Renal cortical epithelial cell (primary cell): ENCODE measurements at regions not wholly inside any gene's neighbourhood (a gene's known extent, or its start where the extent isn't known, plus 50 kb on each side); places are given as distances from the start of the nearest gene placed in this dataset.

Experiments
- DNase-seq: peaks from one replicate; pipeline ENCODE4 v3.0.0-alpha.2; 2011; ENCODE audit warnings: low read depth

DNA sequence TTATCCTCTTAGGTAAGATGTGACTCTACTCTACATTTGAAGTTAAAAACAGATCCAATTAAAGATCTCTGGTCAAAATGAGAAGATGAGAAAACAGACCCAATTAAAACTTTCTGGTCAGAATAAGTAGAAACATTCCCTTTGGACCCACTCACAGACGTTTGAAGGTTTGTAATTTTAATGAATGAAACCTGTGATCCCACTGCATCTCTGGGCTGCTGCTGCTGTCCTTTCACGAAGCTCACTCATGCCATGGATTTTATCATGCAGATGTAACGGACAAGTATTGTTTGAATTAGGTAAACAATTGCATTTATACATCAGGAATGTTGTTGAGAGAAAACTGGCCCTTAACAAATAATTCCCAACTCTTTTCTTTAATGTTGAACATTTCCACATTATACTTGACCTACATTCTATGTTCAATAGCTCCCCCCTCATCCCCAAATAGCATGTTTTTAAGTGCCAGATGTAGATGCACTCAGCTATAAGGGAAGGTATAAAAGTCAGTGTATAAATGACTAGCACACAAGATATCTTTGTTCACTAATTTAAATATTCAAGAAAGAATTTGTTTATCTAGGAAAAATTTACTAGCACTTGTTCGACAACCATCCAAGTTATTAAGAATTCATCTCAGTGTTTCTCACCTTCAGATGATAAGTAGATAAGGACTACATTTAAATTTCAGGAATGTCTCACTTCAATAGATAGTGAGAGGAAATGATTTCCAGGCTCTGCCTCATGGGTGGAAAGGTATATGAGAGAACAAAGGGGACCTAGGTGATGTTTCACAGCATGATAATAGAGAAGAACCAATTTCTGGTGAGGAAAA is 202.3 kb upstream of the LMNTD1 start:
- DNase-seq: no peak

DNA sequence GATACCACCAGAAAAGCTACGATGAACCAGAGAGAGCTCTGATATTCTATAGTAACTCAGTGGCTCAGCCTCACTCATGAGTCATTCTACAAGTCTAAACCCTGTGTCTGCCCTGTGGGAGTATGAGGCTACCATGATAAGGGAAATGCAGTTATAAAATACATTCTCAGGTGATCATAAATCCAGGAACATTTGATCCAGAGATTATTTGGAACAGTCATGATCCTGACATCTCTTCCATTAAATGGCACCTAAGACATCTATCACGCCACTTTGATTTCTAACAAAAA is 202.6 kb upstream of the RASSF8 start:
- DNase-seq: no peak

DNA sequence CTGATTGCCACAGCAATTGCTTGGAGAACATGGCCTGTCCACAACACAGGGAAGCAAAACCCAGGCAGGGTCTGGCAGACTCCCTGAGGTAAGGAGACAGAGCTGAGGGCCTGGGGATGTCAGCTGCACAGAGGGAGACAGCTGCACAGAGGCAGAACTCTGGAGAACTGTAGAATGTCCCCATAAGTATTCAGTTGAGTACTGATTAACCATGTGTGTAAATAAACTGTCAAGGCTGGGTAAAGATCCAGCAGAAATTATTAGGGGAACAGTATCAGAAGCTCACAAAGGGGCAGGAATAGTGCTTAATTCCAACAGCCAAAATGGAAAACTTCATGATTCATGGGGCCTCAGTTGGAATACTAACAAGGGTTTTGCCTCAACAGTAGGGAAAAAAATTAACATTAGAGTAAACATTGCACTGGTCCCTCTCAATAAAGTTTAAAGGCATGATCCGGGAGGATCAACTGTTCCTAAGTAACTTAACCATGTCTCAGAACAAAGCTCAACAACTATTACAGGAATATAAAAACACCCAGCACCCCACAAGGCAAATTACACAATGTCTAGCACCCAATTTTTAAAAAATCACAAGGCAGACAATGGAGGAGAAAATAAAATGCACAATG is 201.3 kb upstream of the RASSF8 start:
- DNase-seq: peak; percentile 74

DNA sequence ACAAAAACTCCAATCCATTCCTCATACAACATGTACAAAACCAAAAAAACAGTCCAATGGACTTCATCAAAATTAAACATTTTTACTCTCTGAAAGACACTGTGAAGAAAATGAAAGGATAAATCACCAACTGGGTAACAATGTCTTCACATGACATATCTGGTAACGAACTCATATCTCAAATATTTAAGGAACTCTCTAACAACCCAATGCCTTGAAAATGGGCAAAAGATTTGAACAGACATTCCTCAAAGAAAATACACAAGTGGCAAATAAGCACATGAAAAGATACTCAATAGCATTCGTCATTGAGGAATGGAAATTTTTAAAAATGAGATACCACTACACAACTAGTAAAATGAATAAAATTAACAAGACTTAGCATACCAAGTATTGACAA is 198.7 kb upstream of the RASSF8 start:
- DNase-seq: no peak

DNA sequence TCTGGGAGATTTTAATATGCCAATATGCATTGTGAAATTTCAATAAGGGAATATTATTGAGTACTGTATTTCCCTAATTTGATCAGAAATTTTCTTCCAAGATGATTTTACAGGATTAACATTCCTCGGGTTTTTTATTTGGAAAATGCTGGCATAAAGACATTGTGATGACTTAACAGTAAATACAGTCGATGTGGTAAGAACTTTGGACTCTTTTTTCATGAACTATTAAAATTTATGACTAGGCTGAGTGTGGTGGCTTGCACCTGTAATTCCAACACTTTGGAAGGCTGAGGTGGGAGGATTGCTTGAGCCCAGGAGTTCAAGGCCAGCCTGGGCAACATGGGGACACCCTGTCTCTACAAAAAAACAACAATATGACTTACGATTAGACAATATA is 197.1 kb upstream of the RASSF8 start:
- DNase-seq: no peak

- peak; percentile 9 for DNase-seq
Measured at GRCh38 chr12:25764409-25764808, 194.1 kb upstream of the RASSF8 start.

DNA sequence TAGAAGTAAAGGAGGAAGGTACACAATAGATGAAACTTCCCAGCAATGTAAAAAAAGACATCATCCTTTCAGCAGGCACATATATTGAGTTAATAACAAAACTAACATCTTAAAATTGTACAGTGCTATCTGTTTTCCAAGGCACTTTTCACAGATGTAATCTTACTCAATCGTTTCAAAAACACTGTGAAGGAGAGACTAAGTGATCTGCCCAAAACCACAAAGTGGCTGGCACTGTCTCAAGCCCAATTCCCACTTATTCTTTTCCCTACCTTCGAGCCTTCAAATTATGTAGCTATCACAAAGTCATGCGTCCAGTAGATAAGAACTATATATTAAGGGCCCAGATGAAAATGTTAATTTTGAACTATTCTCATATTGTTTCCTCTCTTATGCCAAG is 193.6 kb upstream of the RASSF8 start:
- DNase-seq: no peak

DNA sequence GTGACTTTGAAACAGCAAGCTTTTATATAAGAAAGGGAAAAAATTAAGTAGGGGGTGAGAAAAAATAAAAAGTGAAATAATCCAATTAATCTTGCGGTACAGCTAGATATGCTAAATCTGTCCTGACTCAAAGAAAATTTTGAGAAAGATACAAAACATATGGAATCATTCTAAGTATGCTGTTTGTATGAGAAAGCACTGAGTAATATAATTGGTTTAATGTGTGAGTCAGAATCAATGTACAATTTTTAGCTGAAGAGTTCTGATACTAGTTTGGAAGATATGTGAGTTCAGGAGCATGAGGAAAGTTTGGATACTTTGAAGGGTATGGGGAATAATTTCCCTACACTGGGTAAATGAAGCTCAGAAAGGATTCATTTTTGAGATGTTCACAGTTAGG is 190.9 kb upstream of the RASSF8 start:
- no peak for DNase-seq

GRCh38 chr12:25768151-25768550 is 190.3 kb upstream of the RASSF8 start:
- no peak for DNase-seq

DNA sequence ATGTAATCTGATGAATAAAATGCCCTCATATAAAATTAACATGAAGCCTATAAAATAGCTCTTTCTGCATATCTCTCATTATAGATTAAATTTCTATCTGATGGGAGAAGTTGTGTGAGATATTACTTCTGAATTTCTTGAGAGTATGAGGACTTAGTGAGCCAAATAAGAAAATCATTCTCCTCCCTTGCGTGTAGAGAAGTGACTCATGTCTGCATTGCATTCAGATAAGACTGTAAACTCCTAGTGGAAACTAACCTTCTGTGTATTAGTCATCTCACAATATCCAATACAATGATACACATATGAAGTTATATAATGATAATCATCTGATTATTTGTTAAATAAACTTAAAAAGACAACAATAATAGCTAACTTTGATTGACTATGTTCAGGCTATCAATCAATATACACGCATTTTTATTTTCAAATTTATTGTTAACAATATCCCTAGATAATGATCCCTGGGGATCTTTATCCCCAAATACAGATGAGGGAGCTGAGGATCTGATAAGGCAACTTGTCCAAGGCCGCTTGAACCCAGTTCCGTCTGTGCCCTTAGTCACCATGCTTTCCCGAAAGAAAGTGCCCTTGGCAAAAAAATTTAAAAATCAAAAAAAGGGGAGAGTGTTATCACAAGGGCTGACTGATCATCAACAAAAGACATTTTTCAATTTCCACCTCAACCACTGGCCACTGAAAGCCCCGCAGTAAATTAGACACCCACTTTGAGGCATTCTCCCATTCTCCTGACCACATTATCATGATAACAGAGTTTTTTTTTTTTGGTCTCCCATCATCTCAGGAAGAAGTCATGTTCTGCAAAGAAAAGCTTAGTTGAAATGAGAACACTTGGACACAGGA is 189.2 kb upstream of the RASSF8 start:
- peak; percentile 88 for DNase-seq

DNA sequence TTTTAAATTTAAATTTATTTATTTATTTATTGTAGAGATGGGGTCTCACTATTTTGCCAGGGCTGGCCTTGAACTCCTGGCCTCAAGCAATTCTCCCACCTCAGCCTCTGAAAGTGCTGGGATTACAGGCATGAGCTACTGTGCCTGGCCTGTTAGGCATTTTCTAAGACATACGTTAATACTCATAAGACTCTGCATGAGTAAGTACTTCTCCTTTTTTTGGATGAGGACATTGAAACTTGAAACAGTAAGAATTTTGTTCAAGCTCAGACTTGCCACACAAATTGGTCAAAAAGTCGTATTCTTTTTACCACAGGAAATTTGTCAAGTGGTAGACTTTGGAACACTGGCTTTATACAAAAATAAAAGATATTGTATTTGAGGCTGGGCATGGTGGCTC is 187.4 kb upstream of the RASSF8 start:
- DNase-seq: no peak

DNA sequence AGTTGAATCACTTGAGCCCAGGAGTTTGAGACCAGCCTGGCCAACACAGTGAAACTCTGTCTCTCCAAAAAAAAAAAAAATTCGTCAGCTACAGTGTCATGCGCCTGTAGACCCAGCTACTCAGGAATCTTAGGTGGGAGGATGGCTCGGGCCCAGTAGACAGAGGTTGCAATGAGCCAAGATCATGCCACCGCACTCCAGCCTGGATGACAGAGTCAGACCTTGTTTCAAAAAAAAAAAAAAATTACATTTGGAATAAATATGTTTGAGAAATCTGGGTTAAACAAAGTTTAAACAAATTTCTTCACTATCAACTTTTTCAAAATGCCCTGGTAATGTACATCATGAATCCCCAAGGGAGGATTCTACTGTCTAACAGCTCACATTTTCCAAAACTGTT is 187.0 kb upstream of the RASSF8 start:
- no peak for DNase-seq

GRCh38 chr12:25775968-25776367 is 182.5 kb upstream of the RASSF8 start:
- peak; percentile 22 for DNase-seq

DNA sequence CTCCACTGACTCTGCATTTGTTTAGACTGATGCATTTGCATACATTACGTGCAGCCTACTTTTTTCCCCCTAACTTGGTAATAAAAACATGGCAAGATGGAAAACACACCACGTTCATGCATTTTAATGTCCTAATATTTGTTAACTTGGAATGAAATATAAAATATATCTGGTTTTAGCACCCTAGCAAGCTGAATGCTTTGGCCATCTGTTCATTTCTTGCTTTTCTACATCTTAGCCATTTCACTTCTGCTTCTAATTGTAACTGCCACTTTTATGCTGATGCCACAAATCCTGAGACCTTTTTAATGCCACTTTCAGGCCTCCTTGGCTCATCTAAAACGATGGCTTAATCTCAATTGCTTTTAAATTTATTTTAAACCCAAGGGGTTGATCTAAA is 177.7 kb upstream of the RASSF8 start:
- DNase-seq: no peak

DNA sequence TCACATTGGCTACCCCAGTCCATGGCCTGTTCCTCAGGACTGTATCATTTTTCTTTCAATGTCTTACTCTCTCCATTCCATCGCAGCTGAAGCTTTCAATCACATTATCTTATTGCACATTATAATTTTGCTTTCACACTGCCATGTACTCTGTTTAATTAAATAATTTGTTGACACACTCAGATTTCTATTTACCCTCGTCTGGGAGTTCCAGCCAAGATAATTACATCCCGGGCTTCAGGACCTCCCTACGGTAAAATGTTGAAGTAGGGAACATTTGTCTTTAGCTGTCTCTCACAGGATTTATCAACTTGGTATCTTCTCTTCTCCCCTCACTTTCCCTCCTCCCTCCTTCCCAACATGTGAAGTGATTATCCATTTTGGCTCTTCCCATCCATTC is 177.2 kb upstream of the RASSF8 start:
- DNase-seq: no peak

DNA sequence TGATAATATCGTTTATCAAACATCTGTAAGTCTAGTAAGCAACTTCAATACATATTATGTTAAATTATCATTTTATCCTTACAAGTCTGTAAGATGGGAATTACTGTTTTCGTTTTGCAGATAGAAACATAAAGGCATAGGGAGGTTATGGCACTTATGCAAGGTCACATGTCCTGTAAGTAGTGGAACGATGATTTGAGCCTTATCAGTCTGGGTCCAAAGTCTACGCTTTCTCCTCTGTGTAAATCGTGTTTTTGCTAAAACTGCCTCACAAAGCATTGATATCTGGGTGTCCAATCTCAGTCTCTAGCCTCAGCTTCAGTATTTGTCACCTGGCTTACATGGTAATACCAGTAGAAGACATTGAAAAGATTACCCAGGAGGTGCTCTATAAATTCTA is 174.9 kb upstream of the RASSF8 start:
- no peak for DNase-seq

DNA sequence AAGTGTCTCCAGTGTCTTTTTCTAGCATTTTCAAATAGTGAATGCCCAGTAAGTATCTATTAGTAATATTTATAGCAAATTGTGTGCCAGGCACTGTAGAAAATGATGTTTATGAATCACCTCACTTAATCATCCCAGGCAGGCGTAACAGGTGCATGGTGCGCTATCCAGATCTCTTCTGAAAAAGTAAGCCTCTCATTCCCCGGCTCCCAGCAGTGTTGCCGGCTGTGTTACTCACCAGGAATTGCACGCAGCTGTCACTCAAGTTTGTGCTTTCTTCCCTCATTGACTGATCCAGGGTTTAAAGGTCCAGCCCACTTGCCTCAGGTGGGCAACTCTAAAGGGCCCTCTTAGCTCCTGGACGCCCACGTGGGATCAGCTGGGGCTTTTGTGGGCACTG is 173.8 kb upstream of the RASSF8 start:
- no peak for DNase-seq

DNA sequence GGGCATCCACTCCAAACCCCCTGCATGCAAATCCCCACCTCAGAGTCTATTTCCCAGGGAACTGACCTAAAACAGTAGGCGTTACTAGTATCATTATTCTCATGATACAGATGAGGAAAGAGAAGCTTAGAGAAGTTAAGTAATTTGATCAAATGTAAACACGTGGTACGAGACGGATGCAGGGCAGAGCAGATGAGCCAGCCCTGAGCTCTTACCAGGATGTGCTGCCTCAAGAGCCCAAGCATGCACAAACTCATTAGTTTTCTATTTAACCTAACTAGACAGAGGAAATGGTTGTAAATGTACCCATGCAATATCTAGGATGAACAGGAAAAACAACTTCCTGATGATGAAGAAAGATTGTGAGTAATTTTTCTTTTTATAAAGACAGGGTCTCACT is 173.3 kb upstream of the RASSF8 start:
- no peak for DNase-seq

DNA sequence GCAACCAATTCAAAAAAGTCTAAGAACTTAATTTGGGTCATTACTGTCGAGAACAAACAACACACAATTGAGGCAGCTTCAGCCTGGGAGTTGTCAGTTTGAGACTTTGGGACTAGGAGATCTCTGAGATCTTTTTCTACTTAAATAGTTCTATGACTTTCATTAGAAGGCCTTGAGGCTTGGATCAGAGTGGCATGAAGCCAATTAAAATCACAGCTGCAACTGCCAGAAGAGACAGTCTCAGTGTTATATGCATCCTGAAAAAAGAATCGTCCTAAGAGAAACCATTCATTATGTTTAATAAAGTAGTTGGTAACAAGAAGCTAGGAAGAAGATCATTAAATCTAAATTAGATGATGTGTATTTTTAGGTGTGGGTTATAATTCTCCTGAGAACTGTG is 170.8 kb upstream of the RASSF8 start:
- DNase-seq: no peak

- DNase-seq: no peak
Measured at GRCh38 chr12:25788707-25789442, 169.6 kb upstream of the RASSF8 start.

- peak; percentile 8 for DNase-seq
Measured at GRCh38 chr12:25789541-25789944, 168.9 kb upstream of the RASSF8 start.

- peak; percentile 41 for DNase-seq
Measured at GRCh38 chr12:25792031-25792430, 166.5 kb upstream of the RASSF8 start.
